ENCODE measurements at regions not wholly inside any gene's neighbourhood (a gene's known extent, or its start where the extent isn't known, plus 50 kb on each side); places are given as distances from the start of the nearest gene placed in this dataset.

- Histone ChIP-seq H3K56ac (ENCODE audit: extremely low read depth, insufficient read depth, low read length) (no peak overlapping the region), H3K23ac (ENCODE audit: low read depth, low read length) (no peak overlapping the region), H3K14ac (replicated peaks; ENCODE audit: low read depth, low read length) (no peak overlapping the region), H3K4ac (ENCODE audit: low read depth, low read length) (no peak overlapping the region), H3K9ac (ENCODE audit: low read depth, low read length) (no peak overlapping the region), H3K4me3 (ENCODE audit: insufficient read depth, low read depth, low read length) (no peak overlapping the region), H2BK15ac (ENCODE audit: low read depth, low read length) (no peak overlapping the region), H3K4me1 (ENCODE audit: control insufficient read depth, insufficient read depth, low read length) (no peaks in the 10 kb centered on the region), H4K5ac (ENCODE audit: low read depth, low read length) (no peak overlapping the region), H3K36me3 (ENCODE audit: control insufficient read depth, insufficient read depth, low read length) (no peaks in the 10 kb centered on the region), H2BK120ac (ENCODE audit: low read depth, low read length) (no peak overlapping the region), H2BK20ac (ENCODE audit: low read depth, low read length) (no peak overlapping the region), H4K91ac (ENCODE audit: insufficient read depth, low read depth, low read length) (no peak overlapping the region), H3K79me1 (ENCODE audit: low read depth in 1 of 2, low read length in 2 of 2) (no peaks in the 10 kb centered on the region), H3K9me3 (ENCODE audit: control insufficient read depth, insufficient read depth, low read length) (peaks cover 4% of the 10 kb centered on the region; the same call in 1 of the 2 replicates), H2BK5ac (ENCODE audit: low read depth, low read length, poor library complexity, severe bottlenecking) (no peak overlapping the region), H2AK5ac (ENCODE audit: low read depth, low read length) (no peak overlapping the region), H3K18ac (ENCODE audit: low read depth, low read length) (no peak overlapping the region), H3K27ac (ENCODE audit: insufficient read depth, low read length) (no peak overlapping the region), H4K20me1 (ENCODE audit: insufficient read depth, low read length) (no peaks in the 10 kb centered on the region), H2AFZ (replicated peaks; ENCODE audit: low read length, poor library complexity) (no peak overlapping the region), H2AK9ac (replicated peaks; ENCODE audit: low read depth, low read length, poor library complexity) (no peak overlapping the region), H3K27me3 (ENCODE audit: control insufficient read depth, insufficient read depth, low read length) (no peaks in the 10 kb centered on the region), H3K9me1 (ENCODE audit: insufficient read depth, low read length) (no peaks in the 10 kb centered on the region), H3K4me2 (ENCODE audit: low read depth, low read length) (no peak overlapping the region), H4K8ac (ENCODE audit: low read depth in 2 of 2, low read length in 2 of 2) (no peak overlapping the region)
- dilution Hi-C loops (cut with HindIII; ENCODE audit: low sequenced_read_pairs, unreplicated experiment): no loop called here
- intact Hi-C loops (cut with micrococcal nuclease): no loop called here
- no TSS peak for BruUV-seq (replicated peaks)
- DNase-seq (no peak), ATAC-seq (ENCODE audit: low read depth) (no peak)
- in situ Hi-C loops (cut with MboI; ENCODE audit: low sequenced_read_pairs): no loop called here
- TF ChIP-seq CHD1 (IDR thresholded peaks at IDR 0.05; ENCODE audit: low read depth, low read length): no peak
- no peak for TF ChIP-seq CEBPB (IDR thresholded peaks at IDR 0.05; ENCODE audit: low read depth, low read length)
- TF ChIP-seq SMC3 (IDR thresholded peaks at IDR 0.05; ENCODE audit: low read depth, low read length): no peak
- no peak for TF ChIP-seq MAZ (IDR thresholded peaks at IDR 0.05; ENCODE audit: borderline replicate concordance, low read depth, low read length)
- TF ChIP-seq MAFK (IDR thresholded peaks at IDR 0.05; ENCODE audit: low read depth, low read length): no peak
- TF ChIP-seq, protein P1, sequence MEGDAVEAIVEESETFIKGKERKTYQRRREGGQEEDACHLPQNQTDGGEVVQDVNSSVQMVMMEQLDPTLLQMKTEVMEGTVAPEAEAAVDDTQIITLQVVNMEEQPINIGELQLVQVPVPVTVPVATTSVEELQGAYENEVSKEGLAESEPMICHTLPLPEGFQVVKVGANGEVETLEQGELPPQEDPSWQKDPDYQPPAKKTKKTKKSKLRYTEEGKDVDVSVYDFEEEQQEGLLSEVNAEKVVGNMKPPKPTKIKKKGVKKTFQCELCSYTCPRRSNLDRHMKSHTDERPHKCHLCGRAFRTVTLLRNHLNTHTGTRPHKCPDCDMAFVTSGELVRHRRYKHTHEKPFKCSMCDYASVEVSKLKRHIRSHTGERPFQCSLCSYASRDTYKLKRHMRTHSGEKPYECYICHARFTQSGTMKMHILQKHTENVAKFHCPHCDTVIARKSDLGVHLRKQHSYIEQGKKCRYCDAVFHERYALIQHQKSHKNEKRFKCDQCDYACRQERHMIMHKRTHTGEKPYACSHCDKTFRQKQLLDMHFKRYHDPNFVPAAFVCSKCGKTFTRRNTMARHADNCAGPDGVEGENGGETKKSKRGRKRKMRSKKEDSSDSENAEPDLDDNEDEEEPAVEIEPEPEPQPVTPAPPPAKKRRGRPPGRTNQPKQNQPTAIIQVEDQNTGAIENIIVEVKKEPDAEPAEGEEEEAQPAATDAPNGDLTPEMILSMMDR (conservative IDR thresholded peaks at IDR 0.05; ENCODE audit: low read depth, low read length): no peak
- TF ChIP-seq RAD21 (IDR thresholded peaks at IDR 0.05; ENCODE audit: low read length): no peak
- TF ChIP-seq, protein P2, sequence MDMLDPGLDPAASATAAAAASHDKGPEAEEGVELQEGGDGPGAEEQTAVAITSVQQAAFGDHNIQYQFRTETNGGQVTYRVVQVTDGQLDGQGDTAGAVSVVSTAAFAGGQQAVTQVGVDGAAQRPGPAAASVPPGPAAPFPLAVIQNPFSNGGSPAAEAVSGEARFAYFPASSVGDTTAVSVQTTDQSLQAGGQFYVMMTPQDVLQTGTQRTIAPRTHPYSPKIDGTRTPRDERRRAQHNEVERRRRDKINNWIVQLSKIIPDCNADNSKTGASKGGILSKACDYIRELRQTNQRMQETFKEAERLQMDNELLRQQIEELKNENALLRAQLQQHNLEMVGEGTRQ (IDR thresholded peaks at IDR 0.05; ENCODE audit: low read depth, low read length): no peak
- no peak for TF ChIP-seq BHLHE40 (IDR thresholded peaks at IDR 0.05; ENCODE audit: low read depth, low read length)
- no peak for TF ChIP-seq FOS (IDR thresholded peaks at IDR 0.05; ENCODE audit: low read depth, low read length)
- no peak for TF ChIP-seq RFX5 (IDR thresholded peaks at IDR 0.05; ENCODE audit: low read depth, low read length)
- no peak for TF ChIP-seq RCOR1 (IDR thresholded peaks at IDR 0.05; ENCODE audit: insufficient replicate concordance, low read length)
- TF ChIP-seq, protein P3, sequence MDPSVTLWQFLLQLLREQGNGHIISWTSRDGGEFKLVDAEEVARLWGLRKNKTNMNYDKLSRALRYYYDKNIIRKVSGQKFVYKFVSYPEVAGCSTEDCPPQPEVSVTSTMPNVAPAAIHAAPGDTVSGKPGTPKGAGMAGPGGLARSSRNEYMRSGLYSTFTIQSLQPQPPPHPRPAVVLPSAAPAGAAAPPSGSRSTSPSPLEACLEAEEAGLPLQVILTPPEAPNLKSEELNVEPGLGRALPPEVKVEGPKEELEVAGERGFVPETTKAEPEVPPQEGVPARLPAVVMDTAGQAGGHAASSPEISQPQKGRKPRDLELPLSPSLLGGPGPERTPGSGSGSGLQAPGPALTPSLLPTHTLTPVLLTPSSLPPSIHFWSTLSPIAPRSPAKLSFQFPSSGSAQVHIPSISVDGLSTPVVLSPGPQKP (IDR thresholded peaks at IDR 0.05; ENCODE audit: borderline replicate concordance, low read depth, low read length): no peak
- TF ChIP-seq MXI1 (IDR thresholded peaks at IDR 0.05; ENCODE audit: borderline replicate concordance, low read depth, low read length): no peak
- no peak for TF ChIP-seq NFE2L2 (IDR thresholded peaks at IDR 0.05; ENCODE audit: low read depth, low read length)
- TF ChIP-seq POLR2A (IDR thresholded peaks at IDR 0.05; ENCODE audit: low read depth, low read length): no peak
- WGBS, 2 experiments (ENCODE audit: extremely low coverage in 2 of 2, insufficient read length in 1 of 2): no CpG with 5 or more reads among the region's 3 CpGs
- ChIA-PET CTCF (interaction anchor here (1.3 kb wide), 1 partner anchor 13 kb away, joined by 4 read pairs; no protein-coding TSS in a partner anchor), POLR2A (ENCODE audit: unreplicated experiment) (no interaction called here)
Observed at GRCh38 chr12:83954956-83955601, 957.5 kb downstream of the SLC6A15 start.

Measured in IMR-90 (cell line).